NCI-H128 (cell line): ENCODE measurements at regions not wholly inside any gene's neighbourhood (a gene's known extent, or its start where the extent isn't known, plus 50 kb on each side); places are given as distances from the start of the nearest gene placed in this dataset.
A peak's percentile ranks its signal among the peaks of the same experiment; 100 is the strongest.
"Not testable (repeated sequence)": the region's sequence is repeated elsewhere in the genome, so short reads cannot be mapped to it uniquely, and the experiment has no call there.

Experiments
- DNase-seq: peaks from one replicate; lab custom pipeline; 2025; ENCODE audit not compliant: unreplicated experiment; lab: John Stamatoyannopoulos, UW

DNA sequence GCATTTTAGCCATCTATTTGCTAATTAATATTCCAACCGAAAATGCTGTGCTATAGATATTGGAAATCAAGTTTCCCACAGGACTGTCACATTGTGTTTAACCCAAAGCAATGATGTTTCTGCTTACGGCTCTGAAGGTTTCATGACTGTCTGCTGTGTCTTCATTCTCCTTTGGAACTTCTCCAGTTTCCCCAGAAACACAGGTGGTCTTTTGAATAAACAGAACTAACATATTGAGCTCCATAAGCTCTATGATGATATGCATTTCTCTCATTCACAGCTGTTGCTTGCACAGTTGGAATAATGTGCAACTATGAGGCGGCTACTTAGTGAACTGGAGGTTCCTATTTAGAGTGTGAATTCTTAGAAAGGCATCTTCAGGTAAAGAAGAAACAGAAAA lies 266.0 kb upstream of the ID4 start:
- DNase-seq = no peak

DNA sequence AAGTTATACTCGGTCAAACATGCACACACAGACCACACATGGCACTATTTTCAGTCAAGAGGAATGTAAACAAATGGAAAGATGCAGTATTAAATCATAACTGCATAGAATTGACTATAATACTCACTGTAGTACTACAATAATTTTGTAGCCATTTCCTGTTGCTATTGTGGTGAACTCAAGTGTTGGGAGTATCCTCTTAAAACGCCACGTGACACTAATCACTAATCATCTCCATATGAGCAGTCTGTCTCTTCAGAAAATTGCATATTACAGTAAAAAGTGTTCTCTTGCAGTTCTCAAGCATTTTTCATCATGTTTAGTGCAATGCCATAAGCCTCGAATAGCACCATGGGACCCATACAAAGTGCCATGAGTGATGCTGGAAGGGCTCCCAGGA lies 258.7 kb upstream of the ID4 start:
- DNase-seq = no peak

DNA sequence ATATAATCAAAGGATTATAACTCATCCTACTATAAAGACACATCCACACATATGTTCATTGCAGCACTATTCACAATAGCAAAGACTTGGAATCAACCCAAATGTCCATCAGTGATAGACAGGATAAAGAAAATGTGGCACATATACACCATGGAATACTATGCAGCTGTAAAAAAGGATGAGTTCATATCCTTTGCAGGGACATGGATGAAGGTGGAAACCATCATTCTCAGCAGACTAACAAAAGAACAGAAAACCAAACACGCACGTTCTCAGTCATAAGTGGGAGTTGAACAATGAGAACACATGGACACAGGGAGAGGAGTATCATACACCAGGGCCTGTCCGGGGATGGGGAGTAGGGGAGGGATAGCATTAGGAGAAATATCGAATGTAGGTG lies 253.0 kb upstream of the ID4 start:
- DNase-seq = not testable (repeated sequence)

DNA sequence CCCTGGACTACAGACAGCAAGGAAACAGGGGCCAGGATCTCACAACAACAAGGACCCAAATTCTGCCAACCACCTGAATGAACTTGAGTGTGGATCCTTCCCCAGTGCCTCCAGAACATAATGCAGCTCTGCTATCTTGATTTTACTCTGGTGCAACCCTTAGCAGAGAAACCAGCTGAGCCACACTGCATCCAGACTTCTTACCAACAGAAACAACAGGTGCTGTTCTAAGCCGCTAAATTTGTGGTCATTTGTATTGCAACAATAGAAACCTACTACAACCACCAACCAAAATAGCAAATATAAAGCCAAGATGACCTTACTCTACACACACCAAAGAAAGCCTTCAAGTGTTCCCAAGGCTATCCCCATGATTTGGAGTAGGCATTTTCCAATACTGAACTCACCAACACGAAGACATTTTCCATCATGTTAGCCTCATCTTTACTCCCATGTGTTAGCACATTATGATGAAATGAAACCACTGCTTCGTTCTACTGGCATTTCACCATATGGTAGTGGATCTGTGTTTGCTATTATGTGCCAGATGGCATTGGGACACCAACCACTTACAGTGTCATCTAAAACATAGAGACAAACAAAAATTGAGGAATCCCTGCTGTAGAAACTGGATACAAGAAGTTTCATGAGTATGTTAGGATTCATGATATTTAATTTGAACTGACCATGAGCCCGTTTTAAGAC lies 249.8 kb upstream of the ID4 start:
- DNase-seq = no peak

DNA sequence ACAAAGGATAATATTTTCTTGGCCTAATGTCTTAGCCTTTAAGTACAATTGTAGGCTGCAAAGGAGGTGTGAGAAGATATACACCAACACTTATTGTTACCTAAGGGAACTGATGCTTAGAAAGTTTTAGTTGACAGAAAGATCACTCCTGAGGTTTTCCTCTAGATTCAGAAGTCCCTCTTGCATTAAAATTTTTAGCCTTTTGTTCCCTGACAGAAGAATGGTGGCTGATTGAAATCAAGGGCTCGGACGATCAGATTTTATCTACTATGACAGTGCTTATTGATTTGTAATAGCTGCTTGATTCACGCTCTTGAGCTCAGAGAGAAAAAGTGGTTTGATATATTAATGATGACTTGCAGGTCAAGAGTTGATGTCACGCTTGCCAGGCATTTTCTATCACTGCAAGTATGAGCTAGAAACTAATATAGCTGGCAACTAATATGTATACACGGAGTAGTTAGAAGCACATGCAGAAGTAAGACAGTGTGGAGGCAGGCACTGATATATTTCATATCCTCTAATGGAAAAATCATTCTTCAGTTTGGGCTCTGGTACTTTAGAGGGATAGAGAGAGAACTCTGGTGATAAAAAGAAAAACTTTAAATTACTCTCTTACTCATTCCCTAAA lies 246.6 kb upstream of the ID4 start:
- no peak for DNase-seq

DNA sequence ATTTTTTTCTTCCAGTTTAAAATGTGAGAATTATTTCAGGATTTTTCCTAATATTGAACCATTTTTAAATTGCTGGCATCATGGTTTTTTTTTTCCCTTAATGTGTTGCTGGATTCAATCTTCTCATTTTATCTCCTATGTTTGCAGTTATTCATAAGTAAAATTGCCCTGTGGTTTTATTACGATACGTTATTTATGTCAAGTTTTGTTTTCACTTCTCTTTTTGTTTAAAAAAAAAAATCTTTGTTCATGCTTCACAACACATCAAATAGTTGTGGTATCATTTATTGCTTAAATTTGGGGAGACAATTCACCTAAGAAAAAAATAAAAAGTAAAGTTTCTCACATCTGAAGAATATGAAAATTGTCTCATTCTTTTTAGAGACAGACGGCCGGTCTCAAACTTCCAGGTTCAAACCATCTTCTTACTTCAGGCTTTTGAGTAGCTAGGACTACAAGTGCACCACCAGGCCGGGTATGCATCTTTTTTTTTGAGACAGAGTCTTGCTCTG lies 239.3 kb upstream of the ID4 start:
- no peak for DNase-seq

DNA sequence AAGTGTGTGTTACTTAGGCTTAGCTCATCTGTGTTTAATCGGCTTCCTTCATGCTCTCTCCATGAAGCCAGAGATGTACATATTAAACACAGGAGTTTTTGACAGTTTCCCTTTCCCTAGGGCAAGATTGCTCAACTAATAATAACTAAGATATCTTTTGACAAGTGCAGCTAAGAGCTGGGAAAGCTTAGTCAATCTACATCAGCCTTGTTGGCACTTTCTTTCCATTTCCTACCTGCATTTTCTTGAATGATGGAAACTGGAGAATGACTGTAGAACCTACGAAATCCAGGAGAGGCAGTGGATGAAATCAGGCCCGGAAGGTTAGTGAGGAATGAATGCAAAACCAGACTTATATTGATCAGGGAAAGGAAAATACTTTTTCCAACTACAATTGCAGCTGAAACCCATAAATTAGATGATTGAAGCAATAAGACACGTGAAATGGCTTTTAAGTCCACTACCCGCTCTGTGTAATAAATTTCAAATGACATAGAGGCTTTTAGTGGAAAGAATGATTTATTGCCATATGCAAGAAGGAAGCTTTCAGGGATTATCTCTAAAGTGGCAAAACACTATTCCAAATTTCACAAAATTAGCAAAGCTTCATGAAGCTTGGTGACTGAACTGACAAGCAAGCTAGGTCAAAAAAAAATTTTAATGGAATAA lies 237.2 kb upstream of the ID4 start:
- DNase-seq = no peak

DNA sequence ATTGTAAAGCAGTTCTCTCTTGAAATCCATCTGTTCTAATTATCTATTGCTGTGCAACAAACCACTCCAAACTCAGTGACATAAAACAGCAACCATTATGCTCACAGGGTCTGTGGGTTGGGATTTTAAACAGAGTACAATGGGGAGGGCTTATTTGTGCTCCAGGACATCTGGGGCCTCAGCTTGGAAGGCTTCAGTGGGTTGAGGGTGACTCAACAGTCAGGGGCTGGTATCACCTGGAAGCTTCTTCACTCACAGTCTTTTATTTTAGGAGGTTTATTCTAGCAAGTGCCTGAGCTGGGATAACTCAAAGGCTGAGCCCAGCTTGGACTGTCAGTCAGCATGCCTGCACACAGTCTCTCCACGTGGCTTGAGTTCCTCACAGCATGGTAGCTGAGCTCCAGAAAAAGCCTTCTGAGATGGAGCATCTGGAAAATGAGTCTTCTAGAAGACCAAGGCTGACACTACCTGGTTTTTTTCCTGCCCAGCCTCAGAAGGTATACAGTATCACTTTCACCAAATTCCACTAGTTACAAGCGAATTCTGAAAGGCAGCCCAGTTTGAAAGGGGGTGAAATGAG lies 234.6 kb upstream of the ID4 start:
- DNase-seq = peak; percentile 27

DNA sequence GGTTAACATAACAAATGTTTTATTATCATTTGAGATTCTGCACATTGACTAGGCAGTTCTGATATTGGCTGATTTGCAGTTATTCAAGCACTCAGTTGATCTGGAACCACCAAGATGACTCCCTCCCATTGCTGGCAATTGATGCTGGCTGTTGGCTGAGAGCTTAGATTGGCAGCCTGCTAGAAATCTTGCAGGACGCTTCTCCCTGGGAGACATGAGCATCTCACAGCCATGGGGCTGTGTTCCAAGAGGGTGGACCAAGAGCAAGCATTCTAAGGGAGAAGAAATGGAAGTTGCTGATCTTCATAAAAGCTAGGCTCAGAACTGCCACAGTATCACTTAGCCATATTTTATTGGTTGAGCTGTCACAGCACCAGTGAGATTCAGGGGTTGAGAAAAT lies 233.4 kb upstream of the ID4 start:
- DNase-seq = no peak

DNA sequence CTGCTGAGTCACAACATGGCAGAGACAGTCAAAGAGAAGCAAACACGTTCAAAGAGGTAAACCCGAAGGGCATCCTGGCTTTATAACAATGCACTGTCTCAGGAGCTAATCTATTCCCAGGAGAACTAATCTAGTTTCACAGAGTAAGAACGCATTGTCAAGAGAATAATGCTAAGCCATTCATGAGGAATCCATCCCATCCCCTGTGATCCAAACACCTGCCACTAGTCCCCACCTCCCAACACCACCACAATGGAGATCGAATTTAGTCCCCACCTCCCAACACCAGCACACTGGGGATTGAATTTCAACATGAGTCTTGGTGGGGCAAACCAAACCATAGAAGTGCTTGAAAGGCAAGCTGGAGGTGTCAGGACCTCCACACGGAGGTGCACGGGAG lies 231.5 kb upstream of the ID4 start:
- DNase-seq = no peak

DNA sequence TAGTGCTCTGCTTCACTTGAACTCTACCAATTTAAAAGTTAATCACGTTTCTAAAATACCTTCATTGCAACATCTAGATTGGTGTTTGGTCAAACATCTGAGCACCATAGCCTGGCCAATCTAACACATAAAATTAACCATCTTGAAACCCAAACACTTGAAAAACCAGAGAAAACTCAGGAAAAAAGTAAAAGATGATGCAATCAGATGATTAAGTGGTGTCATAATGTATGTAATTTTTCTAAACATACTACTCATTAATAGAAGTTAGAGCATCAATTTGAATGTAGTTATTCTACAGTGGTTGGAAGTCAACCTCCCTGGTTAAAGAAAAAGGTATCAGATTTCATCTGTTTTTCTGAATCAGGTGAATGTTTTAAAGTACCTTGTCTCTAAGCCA lies 228.6 kb upstream of the ID4 start:
- DNase-seq = no peak

DNA sequence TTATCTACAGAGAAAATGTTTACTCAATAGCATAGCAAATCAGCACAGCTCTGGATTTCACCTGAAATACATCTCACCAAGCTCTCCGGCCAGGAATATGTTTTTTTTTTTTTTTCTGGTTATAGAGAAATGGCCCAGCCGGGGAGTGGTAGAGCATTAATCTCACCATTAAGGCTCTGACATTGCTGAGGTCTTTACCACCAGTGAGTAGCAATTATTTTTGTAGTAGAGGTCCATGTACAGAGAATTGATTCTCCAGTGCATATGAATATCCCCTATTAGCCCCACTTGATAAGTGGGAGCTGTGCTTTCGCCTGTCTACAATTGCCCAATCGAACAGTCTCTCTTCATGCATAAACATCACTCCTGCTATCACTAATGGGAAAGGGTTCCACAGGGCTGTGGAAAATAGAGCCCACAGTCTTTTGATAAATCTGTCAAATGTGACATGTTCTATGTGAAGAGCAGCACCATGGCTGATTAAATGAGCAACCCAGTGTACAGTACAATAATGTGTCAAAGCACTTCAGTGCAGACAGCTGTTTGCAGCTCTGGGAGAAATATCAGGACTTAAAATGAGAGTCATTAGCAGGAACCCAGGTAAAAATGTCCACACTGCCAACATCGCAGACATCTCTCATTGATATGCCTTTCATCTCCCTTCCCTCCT lies 227.1 kb upstream of the ID4 start:
- no peak for DNase-seq

DNA sequence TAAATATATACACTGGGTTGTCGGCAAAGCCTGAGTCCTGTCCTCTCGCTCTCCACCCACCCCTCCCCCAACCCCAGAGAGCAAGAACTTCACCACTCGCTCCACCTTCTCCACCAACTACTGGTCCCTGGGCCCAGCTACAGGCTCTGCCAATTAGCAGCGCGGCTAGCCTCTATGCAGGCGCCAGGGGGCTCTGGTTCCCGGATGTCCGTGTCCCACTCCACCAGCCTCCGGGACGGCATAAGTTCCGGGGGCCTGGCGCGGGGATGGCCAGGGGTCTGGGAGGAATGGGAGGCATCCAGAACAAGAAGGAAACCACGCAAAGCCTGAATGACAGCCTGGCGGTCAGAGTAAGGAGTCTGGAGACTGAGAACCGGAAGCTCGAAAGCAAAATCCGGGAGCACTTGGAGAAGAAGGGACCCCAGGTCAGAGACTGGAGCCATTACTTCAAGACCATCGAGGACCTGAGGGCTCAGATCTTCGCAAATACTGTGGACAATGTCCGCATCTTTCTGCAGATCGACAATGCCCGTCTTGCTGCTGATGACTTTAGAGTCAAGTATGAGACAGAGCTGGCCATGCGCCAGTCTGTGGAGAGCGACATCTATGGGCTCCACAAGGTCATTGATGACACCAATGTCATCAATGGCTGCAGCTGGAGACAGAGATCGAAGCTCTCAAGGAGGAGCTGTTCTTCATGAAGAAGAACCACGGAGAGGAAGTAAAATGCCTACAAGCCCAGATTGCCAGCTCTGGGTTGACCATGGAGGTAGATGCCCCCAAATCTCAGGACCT lies 224.3 kb upstream of the ID4 start:
- not testable (repeated sequence) for DNase-seq

DNA sequence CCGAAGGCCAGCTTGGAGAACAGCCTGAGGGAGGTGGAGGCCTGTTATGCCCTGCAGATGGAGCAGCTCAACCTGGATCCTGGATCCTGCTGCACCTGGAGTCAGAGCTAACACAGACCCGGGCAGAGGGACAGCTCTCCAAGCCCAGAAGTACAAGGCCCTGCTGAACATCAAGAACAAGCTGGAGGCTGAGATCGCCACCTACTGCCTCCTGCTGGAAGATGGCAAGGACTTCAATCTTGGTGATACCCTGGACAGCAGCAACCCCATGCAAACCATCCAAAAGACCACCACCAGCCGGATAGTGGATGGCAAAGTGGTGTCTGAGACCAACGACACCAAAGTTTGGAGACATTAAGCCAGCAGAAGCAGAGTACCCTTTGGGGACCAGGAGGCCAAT lies 223.5 kb upstream of the ID4 start:
- DNase-seq = no peak

DNA sequence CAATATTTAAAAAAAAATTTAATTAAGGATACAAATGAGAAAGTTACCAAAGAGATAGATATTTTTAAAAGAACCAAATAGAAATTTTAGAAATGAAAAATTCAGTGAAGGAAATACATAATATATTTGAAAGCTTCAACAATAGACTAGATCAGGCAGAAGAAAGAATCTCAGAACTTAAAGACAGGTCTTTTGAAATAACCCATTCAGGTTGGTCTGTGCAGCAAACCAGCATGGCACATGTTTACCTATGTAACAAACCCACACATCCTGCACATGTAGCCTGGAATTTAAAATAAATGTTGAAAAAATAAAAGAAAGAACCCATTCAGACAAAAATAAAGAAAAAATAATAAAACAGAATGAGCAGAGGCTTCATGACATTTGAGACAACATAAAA lies 221.1 kb upstream of the ID4 start:
- DNase-seq = no peak

DNA sequence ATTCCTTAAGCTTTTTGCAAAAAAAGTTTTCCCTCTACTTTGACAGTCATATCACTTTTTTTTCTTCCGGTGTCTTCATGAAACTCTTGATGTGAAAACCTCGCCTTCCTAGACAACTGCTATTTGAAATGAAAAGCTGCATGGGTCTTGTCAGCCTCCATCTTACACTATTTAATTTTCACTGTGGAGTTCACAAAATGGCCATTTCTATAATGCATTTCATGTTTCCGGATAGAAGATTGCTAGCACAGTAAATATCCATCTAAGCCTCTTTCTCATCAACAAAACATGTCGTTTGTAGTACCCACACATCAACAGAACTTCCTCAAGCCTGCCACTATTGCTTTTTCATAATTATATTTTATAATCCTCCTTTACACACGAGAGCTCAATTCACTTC lies 204.9 kb upstream of the ID4 start:
- DNase-seq = peak; percentile 49

DNA sequence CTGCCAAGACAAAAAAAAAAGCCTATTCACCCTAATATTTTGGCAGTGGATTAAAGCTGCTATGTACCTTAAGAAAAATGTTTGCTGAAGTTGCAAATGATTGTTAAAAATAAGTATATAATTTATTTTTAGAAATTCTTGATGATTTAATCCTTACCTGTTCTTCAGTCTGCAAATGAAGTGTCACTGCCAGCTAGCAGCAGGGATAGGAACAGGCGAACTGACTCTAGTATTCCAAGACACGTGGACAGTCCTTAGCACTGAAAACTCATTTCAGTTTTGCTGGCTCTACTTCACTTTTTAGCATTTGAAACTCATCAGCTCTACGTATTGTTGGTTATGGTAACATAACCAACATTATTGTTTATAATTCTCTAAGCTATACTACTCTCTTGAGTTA lies 204.4 kb upstream of the ID4 start:
- no peak for DNase-seq

DNA sequence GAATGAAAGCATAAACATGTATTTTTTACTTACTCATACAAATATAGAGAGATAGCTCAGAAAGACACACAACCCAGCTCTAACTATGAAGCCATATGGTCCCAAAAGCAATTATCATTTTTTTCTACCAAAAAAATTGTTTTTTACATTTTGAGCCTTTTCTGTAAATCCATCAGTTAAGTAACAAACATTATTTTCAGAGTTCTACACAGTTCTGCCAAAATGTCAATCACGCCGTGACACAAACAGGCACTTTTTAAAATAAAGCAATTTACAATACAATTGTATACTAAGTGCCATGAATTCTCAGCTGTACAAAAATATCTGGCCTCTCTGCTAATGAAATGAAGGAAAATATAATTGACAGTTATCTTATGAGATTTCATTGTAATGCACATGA lies 201.4 kb upstream of the ID4 start:
- DNase-seq = no peak

DNA sequence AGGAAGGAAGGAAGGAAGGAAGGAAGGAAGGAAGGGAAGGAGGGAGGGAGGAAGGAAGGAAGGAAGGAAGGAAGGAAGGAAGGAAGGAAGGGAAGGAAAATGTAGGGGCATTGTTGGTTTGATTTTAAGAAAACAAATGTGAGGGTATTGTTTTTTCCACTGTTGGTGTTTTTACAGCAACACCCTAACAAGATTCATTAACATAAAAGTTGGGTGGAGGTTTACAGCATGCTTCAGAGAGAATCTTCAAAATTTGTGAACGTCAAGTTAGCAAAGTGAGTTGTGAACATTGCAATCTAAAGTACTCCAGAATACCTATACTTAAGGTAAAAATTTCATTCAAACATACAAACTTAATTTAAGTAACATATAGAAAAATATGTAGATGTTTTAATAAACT lies 200.2 kb upstream of the ID4 start:
- no peak for DNase-seq

DNA sequence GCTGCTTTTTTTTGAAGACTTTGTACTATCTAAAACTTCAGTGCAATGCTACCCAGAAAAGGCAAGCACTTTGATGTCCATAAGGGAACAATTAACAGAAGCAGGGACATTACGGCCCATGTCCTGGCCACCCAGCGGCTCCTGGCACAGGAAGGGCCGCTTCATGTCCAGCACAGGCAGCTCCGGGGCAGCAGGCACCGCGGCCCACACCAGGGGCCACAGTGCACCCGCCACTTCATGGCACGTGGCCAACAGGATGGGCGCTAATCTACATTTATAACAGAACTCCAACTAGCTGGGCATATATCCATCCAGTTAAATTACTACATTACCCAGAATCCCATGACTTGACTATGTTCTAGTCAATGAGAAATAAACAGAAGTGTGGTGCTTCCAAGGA lies 198.2 kb upstream of the ID4 start:
- no peak for DNase-seq

DNA sequence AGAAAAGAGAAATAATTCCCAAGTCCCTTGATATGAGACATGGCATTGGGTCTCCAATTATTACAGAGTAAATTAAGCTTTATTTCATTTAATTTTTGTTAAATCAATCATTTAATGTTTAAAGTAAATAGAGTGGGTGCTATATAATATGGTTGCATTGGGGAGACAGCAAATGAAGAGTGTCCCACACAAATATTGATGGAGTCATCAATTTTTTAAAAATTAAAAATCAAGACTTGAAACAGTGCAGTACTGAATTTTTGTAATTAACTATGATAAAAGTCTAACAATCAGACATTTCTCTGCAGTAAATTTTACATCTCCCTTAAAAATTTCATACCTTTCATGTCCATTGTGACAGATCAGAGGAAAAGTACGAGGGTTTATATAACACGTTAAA lies 193.9 kb upstream of the ID4 start:
- no peak for DNase-seq
